NT2/D1 (cell line): ENCODE measurements at regions not wholly inside any gene's neighbourhood (a gene's known extent, or its start where the extent isn't known, plus 50 kb on each side); places are given as distances from the start of the nearest gene placed in this dataset.

ENCODE experiments used
- DNase-seq: peaks from one replicate; pipeline ENCODE4 v3.0.0-alpha.2; 2011; ENCODE audit warnings: low read depth, low spot score
- H3K27me3 ChIP-seq: 2 replicates; pipeline ENCODE4 v1.6.0; 2011; ENCODE audit warnings: mild to moderate bottlenecking; ENCODE audit not compliant: insufficient read length, insufficient read depth
- H3K36me3 ChIP-seq: 2 replicates; pipeline ENCODE4 v1.6.1; 2011; ENCODE audit warnings: mild to moderate bottlenecking, low read length, mixed read lengths; ENCODE audit not compliant: insufficient read depth, insufficient read length
- H3K4me1 ChIP-seq: 2 replicates; pipeline ENCODE4 v1.5.1; 2011; ENCODE audit not compliant: insufficient read depth, insufficient read length
- H3K4me3 ChIP-seq: 2 replicates; pipeline ENCODE4 v1.5.1; 2011; ENCODE audit warnings: low read depth; ENCODE audit not compliant: insufficient read length
- H3K9ac ChIP-seq: 2 replicates; pipeline ENCODE4 v1.6.0; 2011; ENCODE audit warnings: low read depth; ENCODE audit not compliant: insufficient read length
- H3K9me3 ChIP-seq: 2 replicates; pipeline ENCODE4 v1.5.1; 2011; ENCODE audit warnings: mild to moderate bottlenecking, low read length; ENCODE audit not compliant: insufficient read depth
- SUZ12 ChIP-seq: IDR thresholded peaks from 2 replicates; pipeline ENCODE4 v1.6.1; 2011; ENCODE audit not compliant: insufficient read length, insufficient read depth; ENCODE audit errors: extremely low read depth
- YY1 ChIP-seq: IDR thresholded peaks from 2 replicates; pipeline ENCODE4 v1.6.1; 2011; ENCODE audit not compliant: insufficient read length, insufficient read depth
- ZNF274 ChIP-seq: IDR thresholded peaks from 2 replicates; pipeline ENCODE4 v1.6.1; 2011; ENCODE audit warnings: mild to moderate bottlenecking, low read depth, low read length

DNA sequence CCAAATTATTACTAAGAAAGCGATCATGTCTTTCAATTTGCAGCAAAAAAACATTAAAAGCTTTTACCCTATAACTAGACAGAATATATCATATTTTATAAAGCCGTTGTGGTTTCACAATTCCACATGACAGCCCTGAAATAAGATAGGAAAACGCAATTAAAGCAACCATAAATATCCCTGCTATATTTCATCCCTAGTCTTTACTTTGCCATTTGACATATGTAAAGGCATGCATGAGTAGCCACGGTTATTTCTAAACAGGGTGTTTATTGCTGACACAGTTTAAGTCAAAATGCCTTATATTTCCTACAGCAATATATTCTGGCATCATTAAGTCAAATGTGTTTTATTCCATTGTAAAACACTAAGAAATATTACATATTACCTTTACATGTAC is 239.9 kb downstream of the DSEL start:
- Histone ChIP-seq H3K27me3 (no peaks in the 10 kb centered on the region), H3K4me3 (no peak overlapping the region), H3K36me3 (no peaks in the 10 kb centered on the region), H3K4me1 (no peaks in the 10 kb centered on the region), H3K9ac (no peak overlapping the region), H3K9me3 (no peaks in the 10 kb centered on the region)
- TF ChIP-seq ZNF274: no peak
- no peak for TF ChIP-seq YY1
- TF ChIP-seq SUZ12: no peak
- DNase-seq: no peak

DNA sequence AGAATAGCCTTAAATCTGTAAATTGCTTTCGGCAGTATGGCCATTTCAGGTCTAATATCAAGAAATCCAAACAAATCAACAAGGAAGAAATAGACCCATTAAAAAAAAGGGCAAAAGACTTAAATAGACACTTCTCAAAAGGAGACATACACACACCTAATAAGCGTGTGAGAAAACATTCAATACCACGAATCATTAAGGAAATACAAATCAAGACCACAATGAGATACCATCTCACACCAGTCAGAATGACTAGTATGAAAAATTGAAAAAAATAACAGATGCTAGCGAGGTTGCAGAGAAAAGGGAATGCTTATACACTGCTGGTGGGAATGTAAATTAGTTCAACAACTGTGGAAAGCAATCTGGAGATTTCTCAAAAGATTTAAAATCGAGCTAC is 243.2 kb downstream of the DSEL start:
- TF ChIP-seq SUZ12 (no peak), YY1 (no peak), ZNF274 (no peak)

DNA sequence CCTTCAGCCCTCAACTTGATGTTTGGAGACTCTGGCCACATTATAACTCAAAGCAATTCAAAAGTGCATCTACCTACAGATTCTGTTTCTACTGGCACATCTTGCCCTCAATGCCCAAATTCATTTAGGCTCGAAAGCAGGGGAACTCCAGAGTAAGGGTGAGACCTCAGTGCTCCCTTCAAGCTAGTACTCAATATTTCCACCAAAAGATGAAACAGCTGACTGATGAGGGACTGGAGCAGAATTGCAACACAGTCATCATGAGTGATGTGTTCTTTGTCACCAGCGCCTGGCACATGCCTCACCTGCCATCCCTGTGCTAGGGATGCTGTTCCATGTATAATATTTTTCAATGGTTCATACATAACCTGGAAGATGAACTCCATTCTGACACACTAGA is 247.3 kb downstream of the DSEL start:
- no peak for DNase-seq
- H3K27me3 ChIP-seq: no peaks in the 10 kb centered on the region
- no peak overlapping the region for H3K4me3 ChIP-seq
- H3K4me1 ChIP-seq: no peaks in the 10 kb centered on the region
- no peak overlapping the region for H3K9ac ChIP-seq
- TF ChIP-seq YY1 (no peak), SUZ12 (no peak), ZNF274 (no peak)
- no peaks in the 10 kb centered on the region for H3K9me3 ChIP-seq
- H3K36me3 ChIP-seq: no peaks in the 10 kb centered on the region

More for the DNA sequence above, 243.2 kb downstream of the DSEL start:
- Histone ChIP-seq H3K4me1 (no peaks in the 10 kb centered on the region), H3K36me3 (no peaks in the 10 kb centered on the region), H3K9me3 (no peaks in the 10 kb centered on the region), H3K9ac (no peak overlapping the region), H3K27me3 (no peaks in the 10 kb centered on the region), H3K4me3 (no peak overlapping the region)
- no peak for DNase-seq

DNA sequence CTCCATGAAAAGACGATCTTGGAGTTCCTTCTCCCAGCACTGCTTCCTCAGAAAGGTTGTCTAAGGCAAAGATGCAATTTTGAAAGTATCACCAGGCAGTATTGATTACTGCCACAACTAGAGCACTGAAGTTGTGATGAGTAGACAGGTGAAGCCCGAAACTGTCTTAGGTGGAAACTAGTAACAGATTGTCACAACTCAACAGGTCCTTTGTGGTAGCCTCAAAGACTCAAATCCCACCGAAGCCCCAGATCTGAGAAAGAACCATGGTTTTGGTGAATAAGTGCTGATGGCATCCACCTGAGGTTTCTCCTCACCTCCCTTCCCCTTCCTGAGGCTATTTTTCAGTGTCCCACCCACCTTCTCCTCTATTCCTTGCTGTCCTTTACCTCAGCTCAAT is 248.0 kb downstream of the DSEL start:
- Histone ChIP-seq H3K9ac (no peak overlapping the region), H3K9me3 (no peaks in the 10 kb centered on the region), H3K4me1 (no peaks in the 10 kb centered on the region), H3K27me3 (no peaks in the 10 kb centered on the region), H3K4me3 (no peak overlapping the region), H3K36me3 (no peaks in the 10 kb centered on the region)
- TF ChIP-seq ZNF274 (no peak), YY1 (no peak), SUZ12 (no peak)
- DNase-seq: no peak

DNA sequence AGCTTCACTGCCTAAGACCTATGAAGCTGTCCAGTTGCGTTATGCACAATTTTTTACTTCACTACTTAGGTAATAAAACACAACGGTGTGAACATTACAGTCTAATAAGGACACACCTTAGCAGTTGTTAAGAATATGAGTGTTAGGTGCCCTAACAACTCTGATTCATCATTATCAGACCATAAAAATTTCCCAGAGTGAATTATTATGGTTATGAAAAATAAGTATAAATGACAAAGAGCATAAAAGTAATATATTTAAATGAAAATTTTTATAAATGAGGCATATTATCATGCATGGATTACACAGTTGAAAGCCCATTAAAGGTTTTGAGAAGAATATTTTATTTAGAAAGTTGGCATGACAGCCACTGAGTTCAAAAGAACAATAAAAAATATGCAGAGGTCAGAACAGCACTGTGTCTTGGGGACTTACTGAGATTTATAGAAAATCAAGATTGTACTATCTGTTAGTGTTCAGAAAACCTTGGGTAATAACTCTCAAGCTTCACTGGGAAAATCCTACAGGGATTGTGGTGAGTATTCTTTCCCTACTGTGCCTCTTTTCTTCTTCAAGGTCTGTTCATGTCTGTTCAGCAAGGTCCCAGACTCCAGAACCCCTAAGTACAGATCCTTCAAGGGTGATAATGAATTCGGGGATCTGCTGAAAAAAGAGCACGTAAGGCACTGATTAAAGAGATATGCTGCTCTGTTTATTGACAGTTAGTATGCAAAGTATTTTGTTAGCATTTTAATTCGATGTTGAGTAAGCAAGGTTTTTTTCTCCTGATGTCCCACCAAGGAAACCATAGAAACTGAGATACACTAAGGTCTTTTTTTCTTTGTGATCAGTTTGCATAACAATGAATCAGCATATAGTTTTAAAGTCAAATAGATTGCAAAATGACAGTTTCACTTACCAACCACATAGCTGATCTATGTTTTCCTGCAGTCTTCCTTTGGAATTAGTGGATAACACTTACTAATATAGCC is 250.0 kb downstream of the DSEL start:
- H3K4me3 ChIP-seq: no peak overlapping the region
- no peak overlapping the region for H3K9ac ChIP-seq
- no peak for DNase-seq

DNA sequence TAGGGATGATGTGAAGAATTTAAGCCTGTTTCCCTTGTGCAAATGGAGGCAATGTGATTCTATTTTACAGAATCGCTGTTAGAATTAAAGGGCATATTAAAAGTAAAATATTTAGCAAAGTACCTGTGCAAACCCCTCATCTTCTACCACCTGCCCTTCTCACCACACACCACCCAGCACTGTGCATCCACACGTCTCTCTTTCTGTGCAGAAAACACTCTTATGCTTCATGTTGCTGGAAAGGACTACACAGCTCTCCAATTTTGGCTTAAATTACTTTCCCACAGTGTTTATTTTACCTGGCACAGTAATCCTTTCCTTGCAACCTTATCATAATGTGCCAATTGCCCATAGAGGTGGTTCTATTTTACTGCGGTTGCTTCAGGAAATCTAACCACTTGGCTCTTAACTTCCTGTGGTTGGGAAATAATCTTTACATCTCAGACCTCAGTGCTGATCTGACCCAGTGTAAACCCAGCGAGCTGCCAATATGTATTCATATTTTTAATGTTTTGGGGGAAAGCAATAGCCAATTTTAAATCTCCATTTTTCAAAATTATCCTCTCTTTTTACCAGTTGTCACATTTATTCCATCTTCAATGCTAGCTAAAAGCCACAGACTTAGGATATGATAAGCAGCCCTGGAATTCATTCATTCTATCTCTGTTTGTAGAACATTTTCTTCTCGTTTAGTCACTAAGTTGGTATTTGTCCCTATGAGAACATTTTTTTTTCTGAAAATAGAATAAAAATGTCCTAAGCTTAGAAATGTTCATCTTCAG is 250.9 kb downstream of the DSEL start:
- no peak for TF ChIP-seq YY1
- TF ChIP-seq SUZ12: no peak
- TF ChIP-seq ZNF274: no peak
- no peaks in the 10 kb centered on the region for H3K9me3 ChIP-seq
- H3K4me3 ChIP-seq: no peak overlapping the region
- H3K9ac ChIP-seq: no peak overlapping the region
- no peaks in the 10 kb centered on the region for H3K27me3 ChIP-seq
- DNase-seq: no peak
- H3K36me3 ChIP-seq: no peaks in the 10 kb centered on the region
- H3K4me1 ChIP-seq: no peaks in the 10 kb centered on the region

More for the DNA sequence above, 250.0 kb downstream of the DSEL start:
- no peaks in the 10 kb centered on the region for H3K36me3 ChIP-seq
- TF ChIP-seq YY1 (no peak), SUZ12 (no peak), ZNF274 (no peak)
- no peaks in the 10 kb centered on the region for H3K9me3 ChIP-seq
- H3K27me3 ChIP-seq: no peaks in the 10 kb centered on the region
- H3K4me1 ChIP-seq: no peaks in the 10 kb centered on the region

DNA sequence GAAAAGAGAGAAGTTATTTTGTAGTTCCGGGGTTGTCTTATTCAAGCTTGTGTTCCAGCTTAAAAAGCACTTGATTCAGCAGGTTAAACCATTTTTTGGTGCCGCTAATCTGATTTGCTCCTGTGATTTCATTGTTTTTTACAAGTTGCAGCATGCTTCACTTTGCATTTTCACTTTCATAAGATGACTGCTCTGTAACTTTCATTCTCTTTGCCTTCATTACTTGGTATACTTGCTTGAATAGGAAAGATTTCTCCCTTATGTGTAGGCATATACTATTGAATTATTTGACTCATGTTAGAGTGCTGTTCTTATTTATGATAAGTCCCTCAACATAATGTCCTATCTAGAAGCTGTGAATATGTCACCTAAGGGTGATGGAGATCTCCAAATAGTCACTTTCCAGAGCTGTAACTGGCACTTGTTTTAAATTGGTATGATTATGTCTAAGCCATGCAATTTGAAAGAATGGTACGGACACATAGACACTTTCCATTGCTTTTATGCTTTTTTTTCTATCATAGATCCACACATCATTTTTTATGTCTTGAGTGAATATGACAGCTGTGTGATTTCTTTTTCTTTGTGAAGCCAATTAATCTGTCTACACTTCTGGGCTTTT is 254.5 kb downstream of the DSEL start:
- DNase-seq: no peak
- H3K36me3 ChIP-seq: no peaks in the 10 kb centered on the region
- no peak overlapping the region for H3K4me3 ChIP-seq
- H3K27me3 ChIP-seq: no peaks in the 10 kb centered on the region
- TF ChIP-seq ZNF274: no peak
- TF ChIP-seq YY1: no peak
- TF ChIP-seq SUZ12: no peak
- no peaks in the 10 kb centered on the region for H3K9me3 ChIP-seq
- H3K9ac ChIP-seq: no peak overlapping the region
- no peaks in the 10 kb centered on the region for H3K4me1 ChIP-seq
